Activated T-cell treated with anti-CD3 and anti-CD28 coated beads, Interleukin-2, amount 50 U/mL, for 72 hours (primary cell): ENCODE measurements at regions not wholly inside any gene's neighbourhood (a gene's known extent, or its start where the extent isn't known, plus 50 kb on each side); places are given as distances from the start of the nearest gene placed in this dataset.

Experiments
- ATAC-seq, 2 donors: fragments of 150-1000 bp; cut with Tn5 transposase; replicated peaks in 1 of 2; 2 replicates each; pipeline ENCODE4 v1.10.0; 2021; ENCODE audit warnings: moderate library complexity in 2 of 2, mild to moderate bottlenecking in 1 of 2
- DNase-seq, 2 donors: peaks; one replicate each; pipeline ENCODE4 v3.0.0; 2021 to 2022; ENCODE audit warnings: mixed read lengths in 1 of 2
- H3K27ac Mint-ChIP-seq: one replicate; pipeline ENCODE4 v1.8.0; 2022; ENCODE audit warnings: mild to moderate bottlenecking, moderate library complexity, mixed read lengths
- H3K27me3 Mint-ChIP-seq: one replicate; pipeline ENCODE4 v1.8.0; 2022; ENCODE audit warnings: low read depth, mixed read lengths
- H3K36me3 Mint-ChIP-seq, 2 donors: one replicate each; pipeline ENCODE4 v1.8.0; 2022; ENCODE audit warnings: mixed read lengths in 2 of 2, mild to moderate bottlenecking in 1 of 2; ENCODE audit not compliant: insufficient read depth in 2 of 2
- H3K4me1 Mint-ChIP-seq: one replicate; pipeline ENCODE4 v1.8.0; 2022; ENCODE audit warnings: low read depth, mixed read lengths
- H3K4me3 Mint-ChIP-seq, 2 donors: one replicate each; pipeline ENCODE4 v1.8.0; 2022; ENCODE audit warnings: mild to moderate bottlenecking in 2 of 2, mixed read lengths in 2 of 2, moderate library complexity in 2 of 2
- H3K9me3 Mint-ChIP-seq, 2 donors: one replicate each; pipeline ENCODE4 v1.8.0; 2022; ENCODE audit warnings: mixed read lengths in 2 of 2

GRCh38 chr13:34021619-34022018 is 203.7 kb downstream of the RFC3 start:
- Mint-ChIP-seq H3K27ac (no peak overlapping the region), H3K4me3 (no peak overlapping the region), H3K4me1 (no peaks in the 10 kb centered on the region), H3K9me3 (peaks cover 10 to 11% of the 10 kb centered on the region in 2 donors), H3K36me3 (no peaks in the 10 kb centered on the region), H3K27me3 (no peaks in the 10 kb centered on the region)
- ATAC-seq = no peak
- no peak for DNase-seq

- ATAC-seq (no peak), DNase-seq (no peak)
- H3K27ac Mint-ChIP-seq = no peak overlapping the region
- H3K36me3 Mint-ChIP-seq = no peaks in the 10 kb centered on the region
- H3K4me3 Mint-ChIP-seq = no peak overlapping the region
- peaks cover 13 to 18% of the 10 kb centered on the region in 2 donors for H3K9me3 Mint-ChIP-seq
- H3K4me1 Mint-ChIP-seq = no peaks in the 10 kb centered on the region
- H3K27me3 Mint-ChIP-seq = no peaks in the 10 kb centered on the region
Measured at GRCh38 chr13:34025746-34026145, 207.8 kb downstream of the RFC3 start.

GRCh38 chr13:34026308-34026707 is 208.4 kb downstream of the RFC3 start:
- DNase-seq (no peak), ATAC-seq (no peak)
- Mint-ChIP-seq H3K4me1 (no peaks in the 10 kb centered on the region), H3K27me3 (no peaks in the 10 kb centered on the region), H3K9me3 (peaks cover 13 to 18% of the 10 kb centered on the region in 2 donors), H3K27ac (no peak overlapping the region), H3K36me3 (no peaks in the 10 kb centered on the region), H3K4me3 (no peak overlapping the region)

DNA sequence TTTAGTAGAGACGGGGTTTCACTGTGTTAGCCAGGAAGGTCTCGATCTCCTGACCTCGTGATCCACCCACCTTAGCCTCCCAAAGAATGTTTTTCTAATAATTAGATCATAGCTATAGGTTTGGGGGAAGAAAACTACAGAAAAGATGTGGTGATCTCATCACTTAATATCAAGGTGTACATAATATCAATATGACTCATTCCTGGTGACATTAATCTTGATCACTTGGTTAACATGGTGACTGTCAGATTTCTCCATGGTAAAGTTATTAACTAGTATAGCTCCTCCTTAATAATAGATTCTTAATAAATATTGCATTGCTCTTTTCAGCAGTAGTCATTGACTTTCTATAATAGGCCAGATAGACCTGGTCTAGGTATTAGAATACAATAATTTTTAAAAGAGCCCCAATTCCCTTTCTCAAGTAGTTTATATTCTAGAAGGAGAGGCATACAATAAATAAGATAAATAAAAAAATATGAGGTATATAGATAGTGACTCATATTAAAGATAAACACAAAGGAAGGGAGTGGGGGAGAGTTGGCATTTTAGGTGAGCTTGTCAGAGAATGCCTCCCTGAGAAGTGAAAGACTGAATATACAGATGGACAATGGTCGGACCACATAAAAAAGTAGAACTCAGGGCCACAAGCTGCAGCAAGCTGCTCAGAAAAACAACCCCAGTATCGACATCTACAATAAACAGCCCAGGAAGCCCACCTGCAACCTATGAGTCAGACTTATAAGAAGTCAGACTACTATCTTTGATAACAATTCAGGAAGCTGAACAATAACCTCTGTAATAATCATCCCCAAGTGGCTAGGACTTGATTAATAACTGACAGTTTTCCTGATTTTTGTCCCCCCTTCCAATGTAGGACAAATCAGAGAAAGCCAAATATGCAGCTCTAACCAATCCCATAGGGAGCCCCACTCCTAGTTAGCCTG is 210.8 kb downstream of the RFC3 start:
- no peaks in the 10 kb centered on the region for H3K27me3 Mint-ChIP-seq
- H3K27ac Mint-ChIP-seq = no peak overlapping the region
- DNase-seq = no peak
- peaks cover 8 to 15% of the 10 kb centered on the region in 2 donors for H3K9me3 Mint-ChIP-seq
- H3K4me1 Mint-ChIP-seq = no peaks in the 10 kb centered on the region
- H3K4me3 Mint-ChIP-seq = no peak overlapping the region
- H3K36me3 Mint-ChIP-seq = no peaks in the 10 kb centered on the region
- no peak for ATAC-seq

- peaks cover 8 to 16% of the 10 kb centered on the region in 2 donors for H3K9me3 Mint-ChIP-seq
- no peak for DNase-seq
- H3K27ac Mint-ChIP-seq = no peak overlapping the region
- ATAC-seq = no peak
- no peaks in the 10 kb centered on the region for H3K36me3 Mint-ChIP-seq
- no peaks in the 10 kb centered on the region for H3K27me3 Mint-ChIP-seq
- no peak overlapping the region for H3K4me3 Mint-ChIP-seq
- H3K4me1 Mint-ChIP-seq = no peaks in the 10 kb centered on the region
Measured at GRCh38 chr13:34030782-34031181, 212.8 kb downstream of the RFC3 start.

DNA sequence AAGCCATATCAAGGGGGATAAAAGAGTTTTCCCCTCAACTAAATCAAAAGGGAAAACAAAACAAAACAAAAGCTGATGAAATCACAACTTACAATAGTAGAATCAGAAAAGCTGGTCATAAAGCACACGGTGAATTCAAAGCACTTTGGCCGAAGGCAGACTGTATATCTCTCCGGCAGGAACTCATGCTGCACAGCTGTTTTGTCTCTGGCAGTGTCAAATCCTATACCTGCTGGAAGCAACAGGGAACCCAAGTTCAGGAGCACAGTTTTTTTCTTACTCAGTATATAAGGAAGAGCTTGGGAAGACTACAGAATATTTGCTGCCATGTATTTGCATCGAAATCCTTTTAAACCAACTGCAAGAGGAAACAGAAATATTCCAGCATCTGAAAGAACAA is 213.7 kb downstream of the RFC3 start:
- no peak overlapping the region for H3K27ac Mint-ChIP-seq
- H3K4me1 Mint-ChIP-seq = no peaks in the 10 kb centered on the region
- H3K36me3 Mint-ChIP-seq = peaks cover 0 to 2% of the 10 kb centered on the region in 2 donors
- no peak overlapping the region for H3K4me3 Mint-ChIP-seq
- peaks cover 5 to 13% of the 10 kb centered on the region in 2 donors for H3K9me3 Mint-ChIP-seq
- H3K27me3 Mint-ChIP-seq = no peaks in the 10 kb centered on the region
- no peak for ATAC-seq
- DNase-seq = no peak

- Mint-ChIP-seq H3K27ac (no peak overlapping the region), H3K4me3 (no peak overlapping the region), H3K36me3 (peaks cover 0 to 2% of the 10 kb centered on the region in 2 donors), H3K27me3 (no peaks in the 10 kb centered on the region), H3K4me1 (no peaks in the 10 kb centered on the region), H3K9me3 (peaks cover 2 to 10% of the 10 kb centered on the region in 2 donors)
- DNase-seq = no peak
- ATAC-seq = no peak
Measured at GRCh38 chr13:34034411-34034810, 216.5 kb downstream of the RFC3 start.

GRCh38 chr13:34035178-34035577 is 217.2 kb downstream of the RFC3 start:
- Mint-ChIP-seq H3K4me1 (no peaks in the 10 kb centered on the region), H3K27me3 (no peaks in the 10 kb centered on the region)

GRCh38 chr13:34035676-34036325 is 217.9 kb downstream of the RFC3 start:
- ATAC-seq = no peak
- Mint-ChIP-seq H3K4me3 (no peak overlapping the region), H3K36me3 (peaks cover 0 to 2% of the 10 kb centered on the region in 2 donors), H3K4me1 (no peaks in the 10 kb centered on the region), H3K9me3 (peaks cover 0 to 1% of the 10 kb centered on the region in 2 donors), H3K27me3 (no peaks in the 10 kb centered on the region), H3K27ac (no peak overlapping the region)
- no peak for DNase-seq

More at GRCh38 chr13:34035178-34035577, 217.2 kb downstream of the RFC3 start:
- peaks cover 0 to 2% of the 10 kb centered on the region in 2 donors for H3K9me3 Mint-ChIP-seq
- H3K4me3 Mint-ChIP-seq = no peak overlapping the region
- H3K27ac Mint-ChIP-seq = no peak overlapping the region
- no peak for ATAC-seq
- DNase-seq = no peak
- H3K36me3 Mint-ChIP-seq = peaks cover 0 to 2% of the 10 kb centered on the region in 2 donors

DNA sequence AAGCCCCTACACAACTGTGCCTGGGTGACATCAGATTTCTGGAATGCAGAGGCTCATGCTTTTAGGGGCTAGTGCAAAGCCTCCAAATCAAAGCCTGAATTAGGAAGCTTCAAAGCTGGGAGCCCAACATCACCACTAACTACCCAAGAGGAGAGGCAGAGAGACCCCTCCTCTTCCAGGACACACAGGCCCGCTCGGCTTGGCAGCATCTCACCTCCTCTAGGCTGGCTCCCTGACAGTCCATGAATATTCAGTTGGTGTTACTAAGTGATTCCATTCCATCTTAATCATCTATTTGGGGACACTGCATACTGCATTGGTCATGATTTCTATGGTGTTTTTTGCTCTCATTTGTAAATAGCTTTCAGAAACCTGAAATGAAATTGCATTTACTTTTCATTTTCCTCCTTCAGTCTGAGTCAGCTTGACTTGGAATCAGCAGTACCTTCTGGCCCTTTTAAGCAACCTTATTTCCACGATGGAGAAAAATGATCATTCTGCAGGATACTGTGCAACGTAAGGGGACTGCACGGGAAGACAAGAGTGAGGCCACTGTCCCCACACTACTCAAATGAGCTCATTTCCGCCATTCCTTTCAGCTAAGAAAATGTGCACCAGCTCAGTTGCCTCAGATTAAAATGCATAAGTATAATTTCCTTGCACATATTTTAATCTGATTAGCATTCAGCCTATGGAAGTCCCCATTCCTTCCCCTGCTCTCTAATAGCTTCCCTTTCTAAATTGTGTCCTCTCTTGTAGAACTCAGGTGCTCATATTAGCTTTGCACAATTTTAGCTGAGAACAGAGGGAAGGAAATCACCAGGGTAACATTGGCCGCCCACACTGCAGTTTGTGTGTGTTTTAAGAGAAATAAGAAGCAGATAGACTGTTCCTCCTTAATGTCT is 219.9 kb downstream of the RFC3 start:
- H3K27me3 Mint-ChIP-seq = no peaks in the 10 kb centered on the region
- peaks cover 0 to 2% of the 10 kb centered on the region in 2 donors for H3K36me3 Mint-ChIP-seq
- H3K9me3 Mint-ChIP-seq = peaks cover 0 to 1% of the 10 kb centered on the region in 2 donors
- H3K27ac Mint-ChIP-seq = no peak overlapping the region
- H3K4me3 Mint-ChIP-seq = no peak overlapping the region
- no peak for ATAC-seq
- H3K4me1 Mint-ChIP-seq = no peaks in the 10 kb centered on the region
- DNase-seq = no peak

DNA sequence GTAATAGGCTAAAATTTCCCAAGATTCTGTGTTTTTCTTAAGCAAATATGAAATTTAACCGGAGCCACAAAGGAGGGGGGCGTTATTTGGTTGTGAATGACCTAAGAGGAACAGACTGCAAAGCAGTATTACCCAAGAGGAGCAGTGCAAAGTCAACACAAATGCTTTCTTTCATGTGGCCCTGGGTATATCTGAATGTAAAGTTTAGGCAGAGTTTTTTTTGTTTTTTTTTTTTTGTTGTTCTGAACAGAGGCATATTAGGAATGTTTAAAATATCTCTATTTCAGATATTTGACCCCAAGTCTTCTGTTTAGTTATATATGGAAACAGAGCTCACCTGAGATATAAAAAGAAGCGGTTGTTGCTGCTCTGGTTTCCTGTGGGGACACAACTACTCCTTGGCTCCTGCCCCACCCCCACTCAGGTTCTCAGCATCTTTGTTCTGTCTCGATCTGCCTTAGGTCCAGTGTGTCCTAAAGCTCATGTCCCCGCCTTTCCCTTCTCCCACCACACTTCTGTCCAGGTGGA is 220.7 kb downstream of the RFC3 start:
- ATAC-seq = no peak

DNA sequence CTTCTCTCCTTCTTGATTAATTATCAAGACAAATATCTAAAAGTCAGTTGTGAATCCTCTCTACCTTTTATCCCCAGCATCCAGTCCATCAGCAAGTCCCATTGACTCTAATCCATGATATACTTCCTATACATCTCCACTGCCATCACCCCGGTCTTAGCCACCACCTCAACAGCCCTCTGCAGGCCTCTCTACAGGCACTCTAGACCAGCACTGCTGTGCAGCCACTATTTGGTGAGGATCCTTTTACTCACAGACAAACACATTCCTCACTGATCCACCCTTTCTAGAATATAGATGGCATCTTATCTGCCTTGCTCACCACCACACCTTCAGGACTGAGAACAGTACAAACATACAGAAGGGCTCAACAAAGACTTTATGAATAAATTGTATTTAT is 221.7 kb downstream of the RFC3 start:
- Mint-ChIP-seq H3K4me3 (no peak overlapping the region), H3K27ac (no peak overlapping the region), H3K4me1 (no peaks in the 10 kb centered on the region), H3K9me3 (peaks cover 0 to 3% of the 10 kb centered on the region in 2 donors), H3K27me3 (no peaks in the 10 kb centered on the region), H3K36me3 (peaks cover 0 to 2% of the 10 kb centered on the region in 2 donors)
- DNase-seq (no peak), ATAC-seq (no peak)

More for the DNA sequence above, 220.7 kb downstream of the RFC3 start:
- no peak overlapping the region for H3K4me3 Mint-ChIP-seq
- DNase-seq = no peak
- H3K36me3 Mint-ChIP-seq = peaks cover 0 to 2% of the 10 kb centered on the region in 2 donors
- no peaks in the 10 kb centered on the region for H3K4me1 Mint-ChIP-seq
- no peak overlapping the region for H3K27ac Mint-ChIP-seq
- H3K27me3 Mint-ChIP-seq = no peaks in the 10 kb centered on the region
- H3K9me3 Mint-ChIP-seq = peaks cover 0 to 4% of the 10 kb centered on the region in 2 donors
